ENCODE measurements at regions not wholly inside any gene's neighbourhood (a gene's known extent, or its start where the extent isn't known, plus 50 kb on each side); places are given as distances from the start of the nearest gene placed in this dataset.

GRCh38 chr7:24039991-24040624, 243.9 kb upstream of the NPY start:
- peaks cover 7% of the 10 kb centered on the region for H3K4me1 Mint-ChIP-seq (ENCODE audit: low read depth)
- no peak overlapping the region for H3K4me3 Mint-ChIP-seq
- H3K27me3 Mint-ChIP-seq = no peaks in the 10 kb centered on the region
- no peaks in the 10 kb centered on the region for H3K36me3 Mint-ChIP-seq (ENCODE audit: low read depth)
- no peak overlapping the region for H3K27ac Mint-ChIP-seq
- H3K9me3 Mint-ChIP-seq = no peaks in the 10 kb centered on the region

- no peaks in the 10 kb centered on the region for H3K27me3 Mint-ChIP-seq
- no peaks in the 10 kb centered on the region for H3K9me3 Mint-ChIP-seq
- no peaks in the 10 kb centered on the region for H3K36me3 Mint-ChIP-seq (ENCODE audit: low read depth)
- H3K4me3 Mint-ChIP-seq = no peak overlapping the region
- H3K4me1 Mint-ChIP-seq (ENCODE audit: low read depth) = no peaks in the 10 kb centered on the region
- H3K27ac Mint-ChIP-seq = no peak overlapping the region
Measured at GRCh38 chr7:24042028-24042427, 242.0 kb upstream of the NPY start.

- no peak overlapping the region for H3K27ac Mint-ChIP-seq
- H3K4me1 Mint-ChIP-seq (ENCODE audit: low read depth) = no peaks in the 10 kb centered on the region
- no peaks in the 10 kb centered on the region for H3K9me3 Mint-ChIP-seq
- no peak overlapping the region for H3K4me3 Mint-ChIP-seq
- H3K36me3 Mint-ChIP-seq (ENCODE audit: low read depth) = no peaks in the 10 kb centered on the region
- H3K27me3 Mint-ChIP-seq = peaks cover 24% of the 10 kb centered on the region
Measured at GRCh38 chr7:24049296-24049695, 234.7 kb upstream of the NPY start.

GRCh38 chr7:24050991-24051560, 232.9 kb upstream of the NPY start:
- no peak overlapping the region for H3K27ac Mint-ChIP-seq
- H3K9me3 Mint-ChIP-seq = no peaks in the 10 kb centered on the region
- no peaks in the 10 kb centered on the region for H3K4me1 Mint-ChIP-seq (ENCODE audit: low read depth)
- H3K4me3 Mint-ChIP-seq = no peak overlapping the region
- peaks cover 25% of the 10 kb centered on the region for H3K27me3 Mint-ChIP-seq
- no peaks in the 10 kb centered on the region for H3K36me3 Mint-ChIP-seq (ENCODE audit: low read depth)

GRCh38 chr7:24051651-24052050, 232.3 kb upstream of the NPY start:
- H3K27ac Mint-ChIP-seq = no peak overlapping the region
- no peak overlapping the region for H3K4me3 Mint-ChIP-seq
- H3K9me3 Mint-ChIP-seq = no peaks in the 10 kb centered on the region
- H3K4me1 Mint-ChIP-seq (ENCODE audit: low read depth) = no peaks in the 10 kb centered on the region
- H3K27me3 Mint-ChIP-seq = peaks cover 25% of the 10 kb centered on the region
- H3K36me3 Mint-ChIP-seq (ENCODE audit: low read depth) = no peaks in the 10 kb centered on the region

- Mint-ChIP-seq H3K4me1 (ENCODE audit: low read depth) (no peaks in the 10 kb centered on the region), H3K36me3 (ENCODE audit: low read depth) (no peaks in the 10 kb centered on the region), H3K9me3 (no peaks in the 10 kb centered on the region), H3K27ac (no peak overlapping the region), H3K4me3 (no peak overlapping the region), H3K27me3 (peaks cover 23% of the 10 kb centered on the region)
Measured at GRCh38 chr7:24052572-24053260, 231.3 kb upstream of the NPY start.

GRCh38 chr7:24054236-24054635, 229.8 kb upstream of the NPY start:
- Mint-ChIP-seq H3K4me3 (no peak overlapping the region), H3K4me1 (ENCODE audit: low read depth) (no peaks in the 10 kb centered on the region), H3K27me3 (peaks cover 21% of the 10 kb centered on the region), H3K27ac (no peak overlapping the region), H3K9me3 (no peaks in the 10 kb centered on the region), H3K36me3 (ENCODE audit: low read depth) (no peaks in the 10 kb centered on the region)

- peaks cover 17% of the 10 kb centered on the region for H3K27me3 Mint-ChIP-seq
- H3K36me3 Mint-ChIP-seq (ENCODE audit: low read depth) = no peaks in the 10 kb centered on the region
- H3K9me3 Mint-ChIP-seq = no peaks in the 10 kb centered on the region
- no peak overlapping the region for H3K27ac Mint-ChIP-seq
- no peak overlapping the region for H3K4me3 Mint-ChIP-seq
- no peaks in the 10 kb centered on the region for H3K4me1 Mint-ChIP-seq (ENCODE audit: low read depth)
Measured at GRCh38 chr7:24057243-24057642, 226.7 kb upstream of the NPY start.

GRCh38 chr7:24058953-24059352, 225.0 kb upstream of the NPY start:
- Mint-ChIP-seq H3K4me1 (ENCODE audit: low read depth) (no peaks in the 10 kb centered on the region), H3K4me3 (no peak overlapping the region), H3K27ac (no peak overlapping the region), H3K27me3 (peaks cover 8% of the 10 kb centered on the region), H3K36me3 (ENCODE audit: low read depth) (no peaks in the 10 kb centered on the region), H3K9me3 (no peaks in the 10 kb centered on the region)

GRCh38 chr7:24059775-24060174, 224.2 kb upstream of the NPY start:
- no peaks in the 10 kb centered on the region for H3K36me3 Mint-ChIP-seq (ENCODE audit: low read depth)
- H3K27me3 Mint-ChIP-seq = peaks cover 3% of the 10 kb centered on the region
- H3K9me3 Mint-ChIP-seq = no peaks in the 10 kb centered on the region
- no peak overlapping the region for H3K27ac Mint-ChIP-seq
- no peak overlapping the region for H3K4me3 Mint-ChIP-seq
- H3K4me1 Mint-ChIP-seq (ENCODE audit: low read depth) = no peaks in the 10 kb centered on the region

GRCh38 chr7:24063721-24064120, 220.3 kb upstream of the NPY start:
- H3K9me3 Mint-ChIP-seq = no peaks in the 10 kb centered on the region
- no peak overlapping the region for H3K27ac Mint-ChIP-seq
- no peaks in the 10 kb centered on the region for H3K36me3 Mint-ChIP-seq (ENCODE audit: low read depth)
- H3K4me3 Mint-ChIP-seq = no peak overlapping the region
- H3K27me3 Mint-ChIP-seq = peaks cover 3% of the 10 kb centered on the region
- no peaks in the 10 kb centered on the region for H3K4me1 Mint-ChIP-seq (ENCODE audit: low read depth)

- Mint-ChIP-seq H3K4me1 (ENCODE audit: low read depth) (no peaks in the 10 kb centered on the region), H3K36me3 (ENCODE audit: low read depth) (no peaks in the 10 kb centered on the region), H3K9me3 (no peaks in the 10 kb centered on the region), H3K27me3 (peaks cover 8% of the 10 kb centered on the region), H3K4me3 (no peak overlapping the region), H3K27ac (no peak overlapping the region)
Measured at GRCh38 chr7:24069751-24070150, 214.2 kb upstream of the NPY start.

- Mint-ChIP-seq H3K9me3 (no peaks in the 10 kb centered on the region), H3K27ac (no peak overlapping the region), H3K36me3 (ENCODE audit: low read depth) (no peaks in the 10 kb centered on the region), H3K4me1 (ENCODE audit: low read depth) (no peaks in the 10 kb centered on the region), H3K27me3 (peaks cover 16% of the 10 kb centered on the region), H3K4me3 (no peak overlapping the region)
Measured at GRCh38 chr7:24073651-24074420, 210.2 kb upstream of the NPY start.

GRCh38 chr7:24075426-24075810, 208.6 kb upstream of the NPY start:
- Mint-ChIP-seq H3K36me3 (ENCODE audit: low read depth) (no peaks in the 10 kb centered on the region), H3K27ac (no peak overlapping the region), H3K9me3 (no peaks in the 10 kb centered on the region), H3K27me3 (peaks cover 20% of the 10 kb centered on the region), H3K4me1 (ENCODE audit: low read depth) (no peaks in the 10 kb centered on the region), H3K4me3 (no peak overlapping the region)

GRCh38 chr7:24082826-24083225, 201.2 kb upstream of the NPY start:
- H3K4me1 Mint-ChIP-seq (ENCODE audit: low read depth) = no peaks in the 10 kb centered on the region
- H3K9me3 Mint-ChIP-seq = peaks cover 15% of the 10 kb centered on the region
- H3K27ac Mint-ChIP-seq = no peak overlapping the region
- H3K36me3 Mint-ChIP-seq (ENCODE audit: low read depth) = no peaks in the 10 kb centered on the region
- peaks cover 4% of the 10 kb centered on the region for H3K27me3 Mint-ChIP-seq
- H3K4me3 Mint-ChIP-seq = no peak overlapping the region
